Left ventricle myocardium inferior (tissue), 1 donor: ENCODE measurements at regions not wholly inside any gene's neighbourhood (a gene's known extent, or its start where the extent isn't known, plus 50 kb on each side); places are given as distances from the start of the nearest gene placed in this dataset.
"Not testable (repeated sequence)": the region's sequence is repeated elsewhere in the genome, so short reads cannot be mapped to it uniquely, and the experiment has no call there.

Experiments used
- DNase-seq: peaks from one replicate; pipeline ENCODE4 v3.0.0-alpha.2; 2020
- H3K27ac ChIP-seq: fragments of 200-600 bp; replicated peaks from 2 replicates; pipeline ENCODE4 v1.8.0; 2021
- H3K27me3 ChIP-seq: fragments of 200-600 bp; 2 replicates; pipeline ENCODE4 v1.8.0; 2021; ENCODE audit warnings: low read depth
- H3K36me3 ChIP-seq: fragments of 200-600 bp; 2 replicates; pipeline ENCODE4 v1.8.0; 2021
- H3K4me1 ChIP-seq: fragments of 200-600 bp; 2 replicates; pipeline ENCODE4 v1.8.0; 2021
- H3K4me3 ChIP-seq: fragments of 200-600 bp; 2 replicates; pipeline ENCODE4 v1.8.0; 2021; ENCODE audit warnings: mild to moderate bottlenecking, moderate library complexity
- H3K9me3 ChIP-seq: fragments of 200-600 bp; replicated peaks from 2 replicates; pipeline ENCODE4 v1.8.0; 2021
- CTCF ChIP-seq: fragments of 200-600 bp; IDR thresholded peaks from 2 replicates; pipeline ENCODE4 v1.8.0; 2021; ENCODE audit warnings: antibody characterized with exemption, mild to moderate bottlenecking, borderline replicate concordance
- intact Hi-C: fragments of 100-400 bp; cut with micrococcal nuclease; formaldehyde crosslinking; loops from one replicate; pipeline ENCODE4 v1.11.0; 2022
- donor health status: DM: no; HTN: yes; CAD: no; lungs with severe emphysema.

DNA sequence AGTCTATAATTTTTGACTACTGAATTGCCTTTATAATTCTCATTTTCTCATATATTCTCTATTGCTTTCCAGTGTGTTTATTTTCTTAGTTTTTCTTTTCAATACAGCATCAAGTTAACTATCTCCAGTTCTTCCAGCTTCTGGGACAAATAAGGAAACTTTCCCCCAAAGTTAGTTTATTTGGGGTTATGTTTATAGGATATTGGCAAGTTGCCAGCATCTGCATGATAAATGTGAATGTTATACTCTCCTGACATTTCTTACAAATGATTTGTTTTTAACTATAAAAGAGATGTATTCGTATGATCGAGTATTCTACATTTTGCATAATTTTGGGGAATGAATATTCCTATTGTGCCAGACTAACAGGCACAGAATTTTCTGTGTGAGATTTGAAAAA is 140.6 kb upstream of the KCNJ3 start:
- DNase-seq = no peak
- Histone ChIP-seq H3K27ac (no peak overlapping the region), H3K4me3 (no peak overlapping the region), H3K9me3 (peaks cover 22% of the 10 kb centered on the region), H3K36me3 (no peaks in the 10 kb centered on the region), H3K27me3 (no peaks in the 10 kb centered on the region), H3K4me1 (no peaks in the 10 kb centered on the region)
- intact Hi-C loops = no loop called here
- TF ChIP-seq CTCF = no peak

- intact Hi-C loops = no loop called here
- no peak overlapping the region for H3K4me3 ChIP-seq
- TF ChIP-seq CTCF = no peak
- no peak for DNase-seq
- H3K9me3 ChIP-seq = peaks cover 54% of the 10 kb centered on the region
- no peaks in the 10 kb centered on the region for H3K4me1 ChIP-seq
- no peaks in the 10 kb centered on the region for H3K27me3 ChIP-seq
- H3K36me3 ChIP-seq = no peaks in the 10 kb centered on the region
- H3K27ac ChIP-seq = no peak overlapping the region
Observed at GRCh38 chr2:154565433-154565832, 133.1 kb upstream of the KCNJ3 start.

- H3K36me3 ChIP-seq = no peaks in the 10 kb centered on the region
- peaks cover 36% of the 10 kb centered on the region for H3K9me3 ChIP-seq
- no peak overlapping the region for H3K4me3 ChIP-seq
- H3K27me3 ChIP-seq = no peaks in the 10 kb centered on the region
- DNase-seq = no peak
- no peak overlapping the region for H3K27ac ChIP-seq
- no peaks in the 10 kb centered on the region for H3K4me1 ChIP-seq
- no peak for TF ChIP-seq CTCF
- intact Hi-C loops = no loop called here
Observed at GRCh38 chr2:154568413-154568812, 130.1 kb upstream of the KCNJ3 start.

DNA sequence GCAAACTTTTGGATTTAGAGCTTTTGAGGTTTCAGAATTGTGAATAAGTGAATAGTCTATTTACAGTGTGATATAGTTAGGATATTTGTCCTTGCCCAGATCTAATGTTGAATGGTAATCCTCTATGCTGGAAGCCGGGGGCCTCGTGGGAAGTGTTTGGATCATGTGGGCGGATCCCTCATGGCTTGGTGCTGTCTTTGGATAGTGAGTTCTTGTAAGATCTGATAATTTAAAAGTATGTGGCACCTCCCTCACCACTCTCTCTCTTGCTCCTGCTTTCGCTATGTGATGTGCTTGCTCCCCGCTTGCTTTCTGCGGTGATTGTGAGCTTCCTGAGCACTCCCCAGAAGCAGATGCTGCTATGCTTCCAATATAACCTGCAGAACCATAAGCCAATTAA is 128.0 kb upstream of the KCNJ3 start:
- intact Hi-C loops = no loop called here
- DNase-seq = no peak
- peaks cover 15% of the 10 kb centered on the region for H3K9me3 ChIP-seq
- no peaks in the 10 kb centered on the region for H3K36me3 ChIP-seq
- TF ChIP-seq CTCF = no peak
- no peaks in the 10 kb centered on the region for H3K4me1 ChIP-seq
- no peaks in the 10 kb centered on the region for H3K27me3 ChIP-seq
- H3K4me3 ChIP-seq = no peak overlapping the region
- no peak overlapping the region for H3K27ac ChIP-seq

DNA sequence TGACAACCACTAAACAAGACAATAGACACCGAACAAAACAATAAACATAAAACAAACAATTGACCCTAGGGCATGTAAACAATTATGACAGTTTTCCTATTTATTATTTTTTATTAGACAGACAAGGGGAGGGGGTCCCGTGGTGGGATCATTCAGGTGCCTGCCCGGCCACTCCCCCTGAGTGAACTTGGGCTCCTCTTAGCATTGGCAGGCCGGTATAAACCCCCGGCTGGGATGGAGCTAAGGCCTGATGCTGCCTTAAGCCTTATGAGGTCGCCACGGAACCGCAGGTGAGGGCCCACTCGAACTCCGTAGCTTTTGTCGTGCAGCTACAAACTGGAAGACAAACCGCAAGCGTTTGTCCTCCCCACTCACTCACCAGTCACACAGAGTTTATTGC is 121.8 kb upstream of the KCNJ3 start:
- H3K27ac ChIP-seq, DNase-seq, H3K27me3 ChIP-seq, H3K36me3 ChIP-seq, H3K4me3 ChIP-seq, intact Hi-C loops, H3K4me1 ChIP-seq: not testable (repeated sequence)
- peaks cover 28% of the 10 kb centered on the region for H3K9me3 ChIP-seq

DNA sequence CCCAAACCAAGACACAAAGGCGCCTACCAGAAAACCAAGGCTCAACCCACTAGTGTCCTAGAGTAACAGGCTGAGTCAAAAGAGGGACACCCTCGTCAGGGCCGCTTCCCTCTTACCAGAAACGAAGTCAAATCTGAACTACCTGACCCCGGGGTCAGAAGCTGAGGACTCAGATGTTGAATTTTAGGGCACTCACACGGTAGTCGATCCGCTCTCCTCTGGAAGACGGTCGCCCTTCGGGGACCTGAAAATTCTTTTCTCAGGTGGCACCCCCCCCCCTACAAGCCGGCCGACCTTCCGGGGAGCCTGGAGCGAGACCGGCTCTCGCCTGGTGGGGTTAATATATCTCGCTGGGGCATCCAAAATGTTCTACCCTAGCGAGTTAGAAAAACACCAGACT is 121.1 kb upstream of the KCNJ3 start:
- no peak for TF ChIP-seq CTCF
- Histone ChIP-seq H3K9me3 (peaks cover 34% of the 10 kb centered on the region), H3K4me1 (no peaks in the 10 kb centered on the region), H3K36me3 (no peaks in the 10 kb centered on the region), H3K4me3 (no peak overlapping the region), H3K27me3 (no peaks in the 10 kb centered on the region), H3K27ac (no peak overlapping the region)
- no peak for DNase-seq
- intact Hi-C loops = no loop called here
